ENCODE measurements at regions not wholly inside any gene's neighbourhood (a gene's known extent, or its start where the extent isn't known, plus 50 kb on each side); places are given as distances from the start of the nearest gene placed in this dataset.
"Not testable (repeated sequence)": the region's sequence is repeated elsewhere in the genome, so short reads cannot be mapped to it uniquely, and the experiment has no call there.

DNA sequence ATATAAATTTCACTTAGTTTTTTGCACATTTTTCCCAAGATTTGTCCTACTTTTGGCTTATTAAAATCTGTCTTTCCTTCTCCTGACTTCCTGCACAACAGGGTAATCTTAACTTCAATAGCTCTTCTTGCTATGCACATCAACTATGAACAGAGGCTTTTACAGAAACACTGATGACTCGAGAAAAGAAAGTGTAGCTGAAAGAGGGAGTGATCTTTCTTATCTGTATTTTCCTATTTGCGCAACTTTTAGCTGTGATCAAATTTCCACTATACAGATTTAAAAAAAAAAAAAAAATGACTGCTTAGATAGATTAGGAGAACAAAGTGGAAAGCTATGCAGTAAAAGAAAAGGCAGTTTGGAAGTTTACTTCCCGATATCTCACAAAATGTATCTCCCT, 406.9 kb downstream of the LIG4 start:
- H3K36me3 Mint-ChIP-seq, result no peaks in the 10 kb centered on the region
- no peaks in the 10 kb centered on the region for H3K27me3 Mint-ChIP-seq
- H3K4me1 Mint-ChIP-seq, result no peaks in the 10 kb centered on the region
- POLR2A ChIA-PET, result no interaction called here
- H3K4me3 Mint-ChIP-seq, result no peak overlapping the region
- H3K27ac Mint-ChIP-seq, result no peak overlapping the region
- H3K9me3 Mint-ChIP-seq, result peaks cover 0 to 4% (median 0%) of the 10 kb centered on the region in 9 donors
- no peak for ATAC-seq
- DNase-seq, result no peak

- Mint-ChIP-seq H3K36me3 (no peaks in the 10 kb centered on the region), H3K9me3 (peaks cover 0 to 4% (median 0%) of the 10 kb centered on the region in 9 donors), H3K27ac (no peak overlapping the region), H3K4me3 (no peak overlapping the region), H3K27me3 (no peaks in the 10 kb centered on the region), H3K4me1 (no peaks in the 10 kb centered on the region)
- POLR2A ChIA-PET, result no interaction called here
- ATAC-seq (no peak), DNase-seq (no peak)
Measured at GRCh38 chr13:107807306-107808073, 407.8 kb downstream of the LIG4 start.

DNA sequence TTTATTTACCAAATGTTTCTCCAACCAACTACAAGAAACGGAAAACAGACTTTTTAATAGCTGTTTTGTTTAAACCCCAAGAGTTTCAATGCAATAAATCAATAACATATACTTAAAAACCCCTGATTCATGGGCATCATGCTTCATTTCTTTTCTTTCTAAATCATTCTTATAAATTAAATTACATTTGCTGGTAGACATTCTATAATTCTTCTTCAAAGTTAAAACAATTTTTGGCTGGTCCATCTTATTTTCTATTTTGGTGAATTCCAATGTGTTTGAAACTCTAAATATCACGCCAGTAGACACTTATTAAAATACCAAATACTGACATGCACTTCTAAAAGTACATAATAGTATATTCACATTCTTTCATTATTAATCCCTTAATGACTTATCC, 408.6 kb downstream of the LIG4 start:
- POLR2A ChIA-PET, result no interaction called here
- no peak overlapping the region for H3K27ac Mint-ChIP-seq

DNA sequence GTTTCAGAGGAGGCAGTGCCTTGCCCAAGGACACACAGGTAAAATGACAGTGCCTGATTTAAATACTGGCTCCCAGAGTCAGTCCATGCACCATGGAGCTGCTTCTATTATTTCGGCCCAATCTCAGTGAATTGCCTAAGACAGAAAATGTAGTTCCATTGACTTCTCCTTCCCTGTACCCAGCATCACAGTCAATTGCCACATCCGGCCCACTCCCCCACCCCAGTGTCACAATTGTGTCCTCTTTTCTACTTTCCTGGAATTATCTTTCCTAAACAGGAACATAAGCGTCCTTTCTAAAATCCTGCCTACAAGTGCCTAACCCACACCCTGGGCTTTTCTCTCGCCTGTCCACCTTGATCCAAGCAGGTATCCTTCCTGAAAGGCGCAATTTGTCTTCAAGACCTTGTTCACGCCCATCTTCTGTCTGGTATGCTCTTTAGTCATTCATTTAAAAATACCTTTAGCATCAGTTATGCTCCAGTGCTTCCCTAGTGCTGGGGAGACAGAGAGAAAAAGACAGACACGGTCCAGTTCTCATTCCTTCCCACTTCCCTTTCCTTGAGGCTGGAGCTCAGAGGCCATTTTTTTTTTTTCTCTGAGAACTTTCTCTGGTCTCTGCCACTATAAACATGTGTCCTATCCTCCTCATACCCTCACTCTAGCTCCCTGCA, 411.4 kb downstream of the LIG4 start:
- H3K4me3 Mint-ChIP-seq, result no peak overlapping the region
- no peaks in the 10 kb centered on the region for H3K27me3 Mint-ChIP-seq
- no peak overlapping the region for H3K27ac Mint-ChIP-seq
- H3K4me1 Mint-ChIP-seq, result no peaks in the 10 kb centered on the region
- no peak for ATAC-seq
- H3K9me3 Mint-ChIP-seq, result peaks cover 0 to 4% (median 0%) of the 10 kb centered on the region in 9 donors
- POLR2A ChIA-PET, result no interaction called here
- DNase-seq, result no peak
- H3K36me3 Mint-ChIP-seq, result no peaks in the 10 kb centered on the region

More for the DNA sequence above, 408.6 kb downstream of the LIG4 start:
- Mint-ChIP-seq H3K4me3 (no peak overlapping the region), H3K4me1 (no peaks in the 10 kb centered on the region), H3K9me3 (peaks cover 0 to 4% (median 0%) of the 10 kb centered on the region in 9 donors), H3K36me3 (no peaks in the 10 kb centered on the region), H3K27me3 (no peaks in the 10 kb centered on the region)
- no peak for ATAC-seq
- no peak for DNase-seq

- POLR2A ChIA-PET, result no interaction called here
- ATAC-seq, result no peak
- Mint-ChIP-seq H3K27ac (no peak overlapping the region), H3K27me3 (no peaks in the 10 kb centered on the region), H3K9me3 (peaks cover 0 to 4% (median 0%) of the 10 kb centered on the region in 9 donors), H3K36me3 (no peaks in the 10 kb centered on the region), H3K4me1 (no peaks in the 10 kb centered on the region), H3K4me3 (no peak overlapping the region)
- no peak for DNase-seq
Measured at GRCh38 chr13:107801621-107802020, 413.7 kb downstream of the LIG4 start.

DNA sequence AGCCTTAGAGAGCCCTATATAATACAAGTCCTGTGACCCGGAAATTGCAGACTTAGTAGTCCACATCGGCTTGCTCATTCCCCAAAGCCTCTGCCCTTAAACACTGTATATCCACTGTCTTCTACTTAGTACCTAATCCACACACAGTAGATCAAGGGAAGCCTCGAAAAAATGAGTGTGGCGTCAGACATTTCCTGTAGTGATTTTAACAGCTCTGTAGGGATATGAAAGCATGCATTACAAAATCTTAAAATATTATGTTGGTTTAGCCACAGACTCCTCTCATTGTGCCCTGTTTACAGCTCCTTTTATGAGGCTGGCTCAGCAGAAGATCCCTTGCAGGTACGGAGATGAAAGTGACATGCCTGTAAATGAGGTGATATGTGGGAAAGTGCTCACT, 416.3 kb downstream of the LIG4 start:
- no peak for ATAC-seq
- no peak for DNase-seq
- Mint-ChIP-seq H3K27ac (no peak overlapping the region), H3K36me3 (no peaks in the 10 kb centered on the region), H3K9me3 (peaks cover 0 to 6% (median 0%) of the 10 kb centered on the region in 9 donors), H3K4me1 (no peaks in the 10 kb centered on the region), H3K4me3 (no peak overlapping the region), H3K27me3 (no peaks in the 10 kb centered on the region)
- POLR2A ChIA-PET, result no interaction called here

- Mint-ChIP-seq H3K36me3 (no peaks in the 10 kb centered on the region), H3K27me3 (peaks cover 0 to 6% (median 0%) of the 10 kb centered on the region in 5 donors), H3K9me3 (peaks cover 0 to 5% (median 0%) of the 10 kb centered on the region in 9 donors), H3K4me3 (no peak overlapping the region), H3K4me1 (no peaks in the 10 kb centered on the region), H3K27ac (no peak overlapping the region)
- POLR2A ChIA-PET, result no interaction called here
- DNase-seq, result no peak
- ATAC-seq, result no peak
Measured at GRCh38 chr13:107790397-107790796, 424.9 kb downstream of the LIG4 start.

- POLR2A ChIA-PET, result no interaction called here
- Mint-ChIP-seq H3K4me3 (no peak overlapping the region), H3K4me1 (no peaks in the 10 kb centered on the region), H3K36me3 (no peaks in the 10 kb centered on the region), H3K27ac (no peak overlapping the region), H3K27me3 (peaks cover 0 to 6% (median 0%) of the 10 kb centered on the region in 5 donors), H3K9me3 (peaks cover 0 to 18% (median 4%) of the 10 kb centered on the region in 9 donors)
- ATAC-seq, result no peak
- no peak for DNase-seq
Measured at GRCh38 chr13:107788464-107789165, 426.7 kb downstream of the LIG4 start.

GRCh38 chr13:107782646-107783045, 432.7 kb downstream of the LIG4 start:
- H3K27ac Mint-ChIP-seq, H3K27me3 Mint-ChIP-seq, ATAC-seq, POLR2A ChIA-PET, H3K4me1 Mint-ChIP-seq, H3K4me3 Mint-ChIP-seq, H3K36me3 Mint-ChIP-seq, DNase-seq: not testable (repeated sequence)
- H3K9me3 Mint-ChIP-seq, result peaks cover 0 to 18% (median 7%) of the 10 kb centered on the region in 9 donors

DNA sequence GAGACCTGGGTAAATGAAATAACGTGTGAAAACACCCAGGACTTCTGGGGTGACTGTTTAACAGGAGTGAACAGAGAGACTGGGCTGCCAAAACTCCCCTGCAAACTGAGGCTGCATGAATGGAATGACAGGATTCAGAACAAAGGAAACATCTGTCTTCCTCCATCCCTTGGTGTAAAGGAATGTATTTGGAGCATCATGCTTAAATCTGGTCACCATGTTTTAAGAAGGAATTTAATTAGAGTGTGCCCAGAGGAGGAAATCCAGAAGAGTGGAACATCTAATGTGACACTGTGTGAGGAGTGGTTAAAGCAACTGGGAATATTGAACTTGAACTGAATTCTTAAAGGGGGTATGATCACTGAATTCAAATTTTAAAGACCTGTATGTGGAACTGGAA, 437.2 kb downstream of the LIG4 start:
- ATAC-seq (no peak), DNase-seq (no peak)
- Mint-ChIP-seq H3K36me3 (no peaks in the 10 kb centered on the region), H3K27ac (no peak overlapping the region), H3K4me1 (no peaks in the 10 kb centered on the region), H3K27me3 (no peaks in the 10 kb centered on the region), H3K9me3 (peaks cover 0 to 11% (median 4%) of the 10 kb centered on the region in 9 donors), H3K4me3 (no peak overlapping the region)
- POLR2A ChIA-PET, result no interaction called here

- ATAC-seq, result no peak
- Mint-ChIP-seq H3K27me3 (no peaks in the 10 kb centered on the region), H3K27ac (no peak overlapping the region)
Measured at GRCh38 chr13:107770541-107770940, 444.8 kb downstream of the LIG4 start.

GRCh38 chr13:107767119-107767518, 448.2 kb downstream of the LIG4 start:
- H3K9me3 Mint-ChIP-seq, result peaks cover 0 to 11% (median 0%) of the 10 kb centered on the region in 9 donors

More at GRCh38 chr13:107770541-107770940, 444.8 kb downstream of the LIG4 start:
- Mint-ChIP-seq H3K4me1 (no peaks in the 10 kb centered on the region), H3K4me3 (no peak overlapping the region), H3K36me3 (no peaks in the 10 kb centered on the region), H3K9me3 (peaks cover 0 to 11% (median under 1%) of the 10 kb centered on the region in 9 donors)
- no peak for DNase-seq
- POLR2A ChIA-PET, result no interaction called here

GRCh38 chr13:107765724-107766401, 449.5 kb downstream of the LIG4 start:
- ATAC-seq (no peak), DNase-seq (no peak)
- POLR2A ChIA-PET, result no interaction called here
- H3K36me3 Mint-ChIP-seq, result no peaks in the 10 kb centered on the region
- peaks cover 0 to 2% (median 0%) of the 10 kb centered on the region in 5 donors for H3K27me3 Mint-ChIP-seq
- H3K4me1 Mint-ChIP-seq, result no peaks in the 10 kb centered on the region
- no peak overlapping the region for H3K27ac Mint-ChIP-seq
- peaks cover 0 to 10% (median under 1%) of the 10 kb centered on the region in 9 donors for H3K9me3 Mint-ChIP-seq
- no peak overlapping the region for H3K4me3 Mint-ChIP-seq

More at GRCh38 chr13:107767119-107767518, 448.2 kb downstream of the LIG4 start:
- POLR2A ChIA-PET, result no interaction called here
- H3K4me3 Mint-ChIP-seq, result no peak overlapping the region
- no peak overlapping the region for H3K27ac Mint-ChIP-seq
- no peaks in the 10 kb centered on the region for H3K4me1 Mint-ChIP-seq
- H3K36me3 Mint-ChIP-seq, result no peaks in the 10 kb centered on the region
- peaks cover 0 to 2% (median 0%) of the 10 kb centered on the region in 5 donors for H3K27me3 Mint-ChIP-seq
- no peak for ATAC-seq
- no peak for DNase-seq

Data from naive thymus-derived CD8-positive, alpha-beta T cell (primary cell).